Hippocampal formation (tissue), 2 donors: ENCODE measurements at regions not wholly inside any gene's neighbourhood (a gene's known extent, or its start where the extent isn't known, plus 50 kb on each side); places are given as distances from the start of the nearest gene placed in this dataset.
"Not testable (repeated sequence)": the region's sequence is repeated elsewhere in the genome, so short reads cannot be mapped to it uniquely, and the experiment has no call there.

Experiments used
- DNase-seq, 2 donors: peaks; one replicate each; lab custom pipeline; 2025; lab: John Stamatoyannopoulos, UW

DNA sequence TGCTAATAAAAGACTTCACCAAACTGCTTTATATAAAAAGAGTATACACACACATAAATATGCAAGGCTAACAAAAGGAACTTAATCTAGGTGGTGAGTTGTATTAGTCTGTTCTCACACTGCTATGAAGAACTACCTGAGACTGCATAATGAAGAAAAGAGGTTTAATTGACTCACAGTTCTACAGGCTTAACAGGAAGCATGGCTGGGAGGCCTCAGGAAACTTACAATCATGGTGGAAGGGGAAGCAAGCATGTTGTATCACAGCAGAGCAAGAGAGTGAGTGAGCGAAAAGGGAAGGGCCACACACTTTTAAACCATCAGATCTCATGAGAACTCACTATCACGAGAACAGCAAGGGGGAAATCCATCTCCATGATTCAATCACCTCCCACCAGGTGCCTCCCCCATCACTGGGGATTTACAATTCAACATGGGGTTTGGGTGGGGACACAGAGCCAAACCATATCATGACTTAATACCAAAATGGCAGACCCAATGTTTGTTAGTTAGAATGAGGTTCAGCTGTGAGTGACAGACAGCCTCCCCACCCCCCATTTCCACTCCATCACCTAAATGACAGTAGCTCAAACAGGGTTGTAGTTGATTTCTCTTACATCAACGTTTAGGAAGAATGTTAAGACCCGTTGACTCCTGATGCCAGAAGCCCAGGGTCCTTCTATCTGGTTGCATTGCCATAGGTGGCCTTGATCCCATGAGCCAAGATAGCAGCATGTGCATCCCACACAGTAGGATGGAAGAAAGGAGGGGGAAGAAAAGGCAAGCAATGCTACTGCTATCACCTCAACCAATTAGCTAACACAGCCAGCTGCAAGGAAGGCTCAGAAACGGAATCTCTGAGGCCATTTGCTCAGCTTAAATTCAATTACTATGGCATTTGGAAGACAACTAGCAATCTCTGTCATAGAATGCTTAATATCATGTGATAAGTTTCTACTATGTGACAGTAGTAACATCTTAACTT, 77.0 kb downstream of the CCDC71L start:
- DNase-seq = no peak

DNA sequence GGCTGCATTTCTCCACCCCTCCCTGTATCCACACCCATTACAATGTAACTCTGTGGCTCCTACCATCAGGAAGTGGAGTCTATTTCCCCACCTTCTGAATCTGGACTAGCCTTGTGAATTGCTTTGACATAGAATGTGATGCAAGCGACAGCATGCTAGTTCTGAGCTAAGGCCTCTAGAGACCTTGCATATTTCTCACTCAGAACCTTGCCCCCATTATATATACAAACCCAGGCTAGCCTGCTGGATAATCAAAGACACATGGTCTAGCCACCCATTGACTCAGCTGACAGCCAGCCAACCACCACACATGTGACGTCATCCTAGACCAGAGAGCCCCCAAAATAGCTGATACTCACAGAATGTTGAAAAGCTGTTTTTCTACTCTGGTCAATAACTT, 77.9 kb downstream of the CCDC71L start:
- DNase-seq = no peak

DNA sequence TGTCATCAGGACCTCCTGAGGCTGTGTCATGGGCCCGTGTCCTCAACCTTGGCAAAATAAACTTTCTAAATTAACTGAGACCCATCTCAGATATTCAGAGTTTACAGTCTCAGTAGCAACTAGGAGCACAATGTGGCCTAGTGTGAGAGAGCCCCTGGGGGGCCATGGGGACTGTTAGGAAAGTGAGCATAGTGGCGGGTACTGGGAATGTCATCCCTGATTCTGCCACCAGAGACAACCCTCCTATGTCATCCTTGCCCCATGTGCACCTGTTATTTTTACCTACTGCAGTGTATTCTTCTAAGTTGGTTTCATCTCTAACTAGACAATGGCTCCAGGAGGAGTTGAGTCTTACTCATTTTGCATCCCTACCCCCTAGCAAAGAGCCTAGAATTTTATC, 78.6 kb downstream of the CCDC71L start:
- DNase-seq = no peak

DNA sequence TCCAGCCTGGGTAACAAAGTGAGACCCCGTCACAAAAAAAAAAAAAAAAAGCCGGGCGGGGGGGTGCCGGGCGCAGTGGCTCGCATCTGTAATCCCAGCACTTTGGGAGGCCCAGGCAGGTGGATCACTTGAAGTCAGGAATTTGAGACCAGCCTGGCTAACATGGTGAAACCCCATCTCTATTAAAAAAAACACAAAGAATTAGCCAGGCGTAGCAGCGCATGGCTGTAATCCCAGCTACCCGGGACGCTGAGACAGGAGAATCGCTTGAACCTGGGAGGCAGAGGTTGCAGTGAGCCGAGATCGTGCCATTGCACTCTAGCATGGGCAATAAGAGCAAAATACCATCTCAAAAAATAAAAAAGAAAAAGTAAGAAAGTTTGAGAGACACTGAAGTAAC, 81.9 kb downstream of the CCDC71L start:
- not testable (repeated sequence) for DNase-seq

DNA sequence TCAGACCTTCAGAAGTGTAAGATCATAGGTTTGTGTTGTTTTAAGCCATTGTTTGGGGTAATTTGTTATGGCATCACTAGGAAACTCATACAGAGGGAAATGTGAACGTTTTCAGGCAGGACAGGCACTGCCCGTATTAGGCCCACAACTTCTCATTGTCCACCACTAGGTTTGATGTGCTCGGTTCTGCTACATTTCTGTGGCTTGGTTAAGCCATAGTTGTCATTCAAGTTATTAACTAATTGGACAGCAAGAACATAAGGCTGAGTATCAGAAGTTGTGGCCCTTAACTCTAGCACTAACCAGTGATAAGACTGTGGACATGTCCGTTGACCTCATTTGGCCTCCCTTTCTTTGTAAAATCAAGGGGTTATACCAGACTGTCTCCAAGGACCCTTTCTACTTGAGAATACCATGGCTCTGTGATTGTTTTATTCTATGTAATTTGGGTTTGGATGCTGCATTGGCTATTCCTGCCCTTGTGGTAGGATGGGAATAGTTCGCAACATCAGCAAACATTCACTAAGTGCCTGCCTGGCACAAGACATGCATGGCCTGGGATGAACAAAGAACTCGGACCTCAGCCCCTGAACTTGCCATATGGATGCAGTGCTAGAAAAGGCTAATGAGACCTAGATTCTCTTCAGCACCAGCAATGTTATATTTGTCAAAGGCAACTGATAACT, 85.7 kb downstream of the CCDC71L start:
- no peak for DNase-seq

DNA sequence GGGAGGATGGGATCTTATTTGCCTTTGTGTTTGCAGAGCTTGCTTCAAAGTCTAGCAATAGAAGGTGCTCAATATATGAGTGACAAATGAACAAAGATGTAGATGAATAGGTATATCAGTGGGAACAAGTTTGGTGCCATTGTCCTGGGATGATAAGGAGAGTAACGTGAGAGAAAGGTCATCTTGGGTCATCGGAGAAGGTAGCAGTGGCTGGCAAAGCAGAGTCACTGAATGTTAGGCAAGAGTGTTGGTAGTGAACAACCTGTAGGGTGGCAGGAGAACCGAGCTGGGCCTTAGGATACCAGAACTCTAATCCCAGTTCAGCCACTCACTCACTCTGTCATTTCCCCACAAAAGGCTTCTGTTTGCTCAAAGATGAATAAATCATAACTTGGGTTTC, 87.2 kb downstream of the CCDC71L start:
- DNase-seq = no peak

DNA sequence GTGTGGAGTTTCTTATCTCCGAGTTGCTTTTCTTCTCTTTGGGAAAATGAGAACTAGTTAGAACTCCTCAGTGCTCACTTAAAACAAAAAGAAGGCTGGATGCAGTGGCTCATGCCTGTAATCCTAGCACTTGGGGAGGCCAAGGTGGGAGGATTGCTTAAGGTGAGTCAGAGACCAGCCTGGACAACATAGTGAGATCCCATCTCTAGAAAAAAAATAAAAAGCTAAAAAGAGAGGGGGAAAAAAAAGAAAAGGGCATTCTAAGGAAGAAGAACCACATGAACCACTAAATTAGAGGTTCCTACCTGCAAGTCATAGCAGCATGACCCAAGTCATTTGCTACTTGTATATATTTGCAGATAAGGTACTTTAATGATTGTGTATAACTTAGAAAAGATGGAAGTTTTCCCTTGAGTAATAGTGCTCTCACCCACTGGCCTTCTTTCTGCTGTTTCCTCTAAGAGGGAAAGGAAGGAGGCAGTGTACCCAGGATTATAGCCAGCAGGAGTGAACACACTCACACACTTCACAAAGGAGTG, 87.8 kb downstream of the CCDC71L start:
- DNase-seq = no peak

DNA sequence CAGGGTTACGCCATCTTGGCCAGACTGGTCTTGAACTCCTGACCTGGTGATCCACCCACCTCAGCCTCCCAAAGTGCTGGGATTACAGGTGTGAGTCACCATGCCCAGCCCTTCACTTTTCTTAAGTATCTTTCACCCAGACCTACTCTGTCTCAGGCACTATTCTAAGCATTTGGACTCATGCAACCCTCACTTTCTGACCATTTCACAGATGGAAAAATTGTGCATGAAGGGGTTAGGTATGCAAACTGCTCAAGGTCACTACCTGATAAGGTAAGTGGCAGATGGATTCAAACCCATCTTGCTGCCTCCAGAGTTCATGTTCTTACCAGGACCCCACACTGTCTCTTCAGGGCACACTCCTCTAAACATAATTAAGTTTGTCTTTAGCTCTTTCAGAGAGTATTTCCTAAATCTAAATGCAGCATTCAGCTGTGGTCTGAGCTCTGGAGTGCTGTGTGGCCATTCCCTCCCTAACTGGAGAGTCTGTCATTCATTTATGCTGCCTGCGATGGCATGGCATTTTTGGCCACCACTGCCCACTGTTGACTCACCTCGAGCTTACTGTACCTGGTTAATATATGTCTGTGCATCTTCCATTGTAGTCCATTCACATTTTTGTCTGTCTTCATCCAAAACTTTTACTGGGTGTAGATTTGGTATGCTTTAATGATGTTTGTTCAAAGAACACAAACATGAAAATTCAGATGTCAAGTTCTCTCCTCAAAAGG, 88.4 kb downstream of the CCDC71L start:
- no peak for DNase-seq

DNA sequence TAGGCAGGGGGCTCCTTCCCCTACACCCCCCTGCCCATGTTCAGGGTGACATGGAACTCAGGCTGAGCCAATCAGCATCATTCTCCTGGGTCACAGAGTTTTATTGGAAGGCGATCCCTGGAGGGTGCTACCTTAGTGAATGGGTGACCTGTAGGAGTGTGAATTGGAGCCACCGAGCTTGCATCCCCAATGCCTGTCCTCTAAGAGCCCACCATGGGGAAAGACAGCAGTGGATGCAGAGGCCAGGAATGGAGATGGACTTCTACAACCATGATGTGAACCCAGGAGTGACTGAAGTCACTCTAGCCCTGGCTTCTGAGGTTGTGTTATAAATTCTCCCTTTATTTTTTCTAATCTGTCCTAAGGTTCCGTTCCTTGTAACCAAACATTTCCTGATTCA, 89.4 kb downstream of the CCDC71L start:
- DNase-seq = no peak

DNA sequence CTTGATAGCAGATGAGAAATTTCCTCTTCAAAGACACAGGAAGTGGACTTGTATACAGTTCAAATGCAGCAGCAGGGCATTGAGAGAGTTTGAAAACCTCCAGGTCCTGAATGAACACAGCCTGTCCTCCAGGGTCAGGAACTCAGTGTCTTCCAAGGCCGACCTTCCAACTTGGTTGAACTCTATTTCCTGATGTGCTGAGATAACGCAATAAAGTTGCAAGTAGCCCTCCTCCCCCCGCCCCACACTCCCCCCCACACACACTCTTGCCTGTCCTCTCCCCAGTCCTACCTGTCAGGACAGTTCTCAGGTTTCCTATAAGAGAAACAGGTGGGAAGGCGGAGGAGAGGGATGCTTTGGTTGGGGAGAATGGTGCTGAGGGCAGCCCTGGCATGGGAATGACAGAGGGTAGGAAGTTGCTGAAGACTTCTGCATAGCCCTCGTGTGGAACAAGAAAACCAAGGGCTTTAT, 90.0 kb downstream of the CCDC71L start:
- DNase-seq = no peak

DNA sequence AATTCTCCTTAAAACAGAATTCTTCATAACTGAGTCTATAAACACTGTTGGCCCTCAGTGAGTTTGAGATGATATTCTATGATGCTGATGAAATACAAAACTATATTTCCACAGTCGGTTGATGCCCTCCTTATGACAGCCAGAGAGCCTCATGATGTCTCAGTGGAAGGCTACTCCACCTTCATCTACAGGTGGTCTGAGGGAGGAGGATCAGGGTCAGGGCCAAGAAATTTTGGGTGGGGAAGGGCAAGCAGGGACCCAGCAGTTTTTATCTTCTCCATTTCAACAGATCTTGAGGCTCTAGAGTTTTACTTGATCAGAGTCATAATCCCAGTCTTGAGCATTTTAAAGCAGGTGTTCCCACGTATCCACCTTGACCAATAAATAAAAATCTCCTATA, 90.8 kb downstream of the CCDC71L start:
- no peak for DNase-seq

DNA sequence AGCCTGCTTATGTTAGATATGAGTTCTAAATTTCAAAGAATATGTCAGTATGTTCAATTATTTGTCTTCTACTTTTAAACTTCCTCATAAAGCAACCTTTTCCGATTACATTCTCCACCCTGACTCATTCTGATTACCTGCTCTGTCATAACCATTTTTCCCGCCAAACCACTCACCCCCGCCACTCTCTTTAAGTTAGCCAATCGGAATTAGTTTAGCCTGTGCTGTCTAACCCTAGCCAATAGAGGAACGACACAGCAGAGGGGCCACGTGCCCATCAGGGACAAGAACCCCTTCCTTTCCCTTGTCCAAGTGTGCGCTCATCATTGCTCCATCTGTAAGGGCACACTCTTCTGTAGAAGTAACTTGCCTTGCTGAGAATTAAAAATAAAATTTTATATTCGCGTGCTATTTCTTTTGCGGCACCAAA, 91.4 kb downstream of the CCDC71L start:
- DNase-seq = no peak

DNA sequence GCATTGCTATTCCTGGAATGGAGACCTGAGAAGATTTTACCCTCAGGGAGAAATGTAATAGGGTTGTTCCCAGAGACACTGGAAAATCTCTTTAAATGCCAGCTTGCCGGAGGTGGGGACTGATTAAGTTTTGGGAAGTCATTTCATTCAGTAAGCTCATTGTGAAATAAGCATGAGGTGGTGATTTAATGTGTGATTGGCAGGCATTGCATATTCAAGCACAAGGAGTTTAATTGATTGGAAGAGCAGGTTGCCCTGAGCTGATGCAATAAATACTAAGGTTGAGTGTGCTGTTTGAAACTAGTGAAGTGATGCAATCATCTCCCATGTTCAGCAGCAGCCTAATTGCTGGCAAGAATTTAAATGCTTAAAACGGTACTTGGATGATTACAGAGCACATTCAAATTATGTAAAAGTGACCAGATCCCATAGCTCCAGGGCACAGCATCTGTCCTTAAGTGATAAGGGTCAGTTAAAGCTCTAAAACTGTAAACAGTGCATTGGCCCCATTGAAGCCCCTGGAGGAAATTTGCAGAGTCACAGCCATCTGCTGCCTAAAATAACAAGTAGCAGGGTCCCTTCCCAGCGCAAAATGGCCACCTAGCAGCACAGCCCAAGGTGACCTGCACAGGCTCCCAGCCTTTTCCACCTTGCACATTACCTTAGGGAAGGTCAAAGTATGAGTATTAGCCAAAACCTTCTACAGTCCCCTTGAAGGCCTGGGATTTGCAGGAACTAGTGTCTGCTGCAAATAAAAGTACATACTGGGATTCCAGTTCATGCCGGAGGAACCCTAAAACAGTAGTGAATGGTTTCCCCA, 92.1 kb downstream of the CCDC71L start:
- no peak for DNase-seq

DNA sequence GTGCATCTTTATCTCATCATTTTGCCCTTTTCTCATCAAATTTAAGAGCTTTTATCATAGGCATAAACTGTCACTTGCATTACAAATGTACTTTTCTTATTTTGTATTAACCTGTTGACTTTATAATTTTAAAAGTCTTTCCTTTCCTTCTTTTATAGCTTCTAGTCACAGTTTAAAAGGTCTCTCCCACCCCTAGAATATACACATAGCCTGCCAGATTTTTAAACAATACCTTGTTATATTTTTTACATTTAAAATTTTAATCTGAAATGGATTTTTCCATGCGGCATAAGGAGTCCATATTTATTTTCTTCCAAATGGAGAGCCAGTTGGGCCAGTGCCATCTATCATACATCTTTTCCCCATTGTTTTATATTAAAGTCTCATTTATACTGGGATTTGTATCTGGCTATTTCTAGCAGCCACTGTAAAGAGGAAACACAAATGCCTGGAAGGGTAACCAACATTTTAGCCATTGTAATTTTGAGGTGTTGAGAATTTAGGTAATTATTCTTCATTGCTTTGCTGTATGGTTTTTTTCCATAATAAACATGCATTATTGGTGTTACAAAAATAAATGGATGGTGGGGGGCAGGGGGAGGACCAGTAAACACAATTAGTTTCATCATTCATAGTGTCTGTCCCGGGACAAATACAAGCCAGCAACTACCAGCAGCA, 92.8 kb downstream of the CCDC71L start:
- DNase-seq = no peak

DNA sequence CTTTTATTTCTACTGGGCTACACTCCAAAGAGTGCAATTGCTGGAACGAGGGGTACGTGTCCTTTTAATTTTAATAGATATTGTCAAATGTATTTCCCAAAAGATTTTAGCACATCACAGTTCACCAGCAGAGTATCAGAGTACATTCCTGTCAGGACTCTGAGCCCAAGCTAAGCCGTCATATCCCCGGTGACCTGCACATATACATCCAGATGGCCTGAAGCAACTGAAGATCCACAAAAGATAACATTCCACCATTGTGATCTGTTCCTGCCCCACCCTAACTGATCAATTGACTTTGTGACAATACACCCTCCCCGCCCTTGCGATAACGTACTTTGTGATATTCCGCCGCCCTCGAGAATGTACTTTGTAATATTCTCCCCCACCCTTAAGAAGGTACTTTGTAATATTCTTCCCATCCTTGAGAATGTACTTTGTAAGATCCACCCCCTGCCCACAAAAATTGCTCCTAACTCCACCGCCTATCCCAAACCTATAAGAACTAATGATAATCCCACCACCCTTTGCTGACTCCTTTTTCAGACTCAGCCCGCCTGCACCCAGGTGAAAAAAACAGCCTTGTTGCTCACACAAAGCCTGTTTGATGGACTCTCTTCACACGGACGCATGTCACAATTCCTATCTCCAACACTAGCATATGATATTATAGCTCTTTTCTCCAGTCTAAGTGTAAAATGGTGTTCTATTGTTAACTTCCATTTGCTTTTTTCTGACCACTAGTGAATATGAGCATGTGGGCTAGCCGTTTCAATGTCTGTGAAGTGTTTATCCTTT, 93.6 kb downstream of the CCDC71L start:
- not testable (repeated sequence) for DNase-seq

DNA sequence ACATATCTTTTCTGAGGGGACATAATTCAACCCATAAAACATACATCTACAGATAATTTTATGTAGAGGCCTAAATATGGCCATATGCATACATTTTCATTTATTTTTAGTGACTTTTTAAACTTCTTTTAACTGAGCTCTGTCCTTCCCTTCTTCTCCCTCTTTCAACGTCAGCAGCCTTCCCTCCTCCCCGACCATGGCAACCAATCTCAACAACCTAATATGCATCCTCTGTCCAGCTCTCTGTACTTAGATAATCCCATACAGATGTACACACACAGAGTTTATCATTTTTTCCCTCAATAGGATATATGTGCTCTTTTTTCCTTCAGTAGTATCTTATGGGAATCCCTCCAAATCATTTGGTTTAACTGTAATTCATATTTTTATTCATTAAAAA, 94.3 kb downstream of the CCDC71L start:
- no peak for DNase-seq

DNA sequence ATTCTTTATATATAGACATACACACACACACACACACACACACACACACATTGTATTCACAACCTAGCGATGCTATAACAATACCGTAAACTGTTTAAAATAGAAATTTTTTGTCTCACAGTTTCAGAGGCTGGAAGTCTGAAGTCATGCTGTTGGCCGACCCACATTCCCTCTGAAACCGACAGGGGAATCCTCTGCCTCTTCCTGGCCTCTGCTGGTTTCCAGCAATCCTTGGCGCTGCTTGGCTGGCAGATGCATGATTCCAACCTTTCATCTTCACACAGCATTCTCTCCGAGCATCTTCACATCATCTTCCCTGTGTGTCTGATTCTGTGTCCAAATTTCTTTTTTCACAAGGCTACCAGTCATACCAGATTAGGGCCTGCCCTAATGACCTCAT, 94.8 kb downstream of the CCDC71L start:
- no peak for DNase-seq

DNA sequence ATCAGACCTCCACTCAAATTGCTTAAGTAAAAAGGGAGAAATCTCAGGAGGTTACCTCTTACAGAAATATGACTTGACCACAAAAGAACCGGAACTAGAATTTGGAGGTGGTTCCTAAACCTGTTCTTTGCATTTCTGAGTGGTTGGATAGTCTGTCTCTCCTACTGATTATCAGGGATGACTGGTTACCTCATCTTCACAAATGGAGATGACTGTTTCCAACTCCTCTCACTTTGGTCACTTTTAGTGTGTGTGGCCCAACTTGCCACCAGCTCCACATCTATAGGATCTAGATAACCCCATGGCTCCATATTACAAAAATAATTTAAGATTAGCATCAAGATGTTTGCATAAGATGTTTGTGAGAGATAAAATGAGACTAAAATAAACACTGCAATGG, 95.5 kb downstream of the CCDC71L start:
- DNase-seq = no peak

DNA sequence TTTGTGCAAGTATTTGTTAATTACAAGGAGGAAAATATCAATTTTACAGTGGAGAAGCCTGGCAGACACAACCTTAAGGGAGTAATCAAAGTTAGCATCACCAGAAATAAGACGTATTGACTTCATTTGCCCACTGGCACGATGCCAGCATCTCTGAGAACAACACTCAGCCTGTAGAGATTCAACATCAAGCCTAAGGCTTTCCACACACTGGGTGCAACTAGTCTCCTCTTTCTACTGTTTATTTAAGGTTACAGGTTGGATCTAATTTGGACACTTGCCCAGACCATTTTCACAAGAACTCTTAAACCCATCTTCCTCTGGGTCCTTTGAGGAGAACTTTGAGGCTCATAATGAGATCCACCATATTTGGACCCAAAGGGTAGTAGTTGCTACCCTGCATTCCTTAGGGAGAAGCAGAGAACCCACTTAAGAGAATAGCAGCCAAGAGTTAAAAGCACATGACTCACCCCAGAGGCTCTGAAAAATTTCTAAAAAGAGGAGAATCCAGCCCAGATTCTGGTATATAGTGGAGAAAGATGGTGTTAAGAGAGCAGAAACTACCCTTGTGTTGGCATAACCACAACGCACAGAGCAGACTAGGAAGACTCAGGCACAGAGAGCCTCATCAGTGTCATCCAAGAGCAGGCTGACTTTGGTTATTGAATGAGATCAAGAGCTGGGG, 97.3 kb downstream of the CCDC71L start:
- DNase-seq = no peak
